GM19438 (cell line): ENCODE measurements at regions not wholly inside any gene's neighbourhood (a gene's known extent, or its start where the extent isn't known, plus 50 kb on each side); places are given as distances from the start of the nearest gene placed in this dataset.
"Not testable (repeated sequence)": the region's sequence is repeated elsewhere in the genome, so short reads cannot be mapped to it uniquely, and the experiment has no call there.

Experiments used
- ATAC-seq: cut with Tn5 transposase; IDR thresholded peaks from one replicate; pipeline ENCODE4 v1.9.1; 2021; ENCODE audit warnings: low read depth; ENCODE audit not compliant: unreplicated experiment

- ATAC-seq, result no peak
Observed at GRCh38 chr1:25011943-25012638, 82.0 kb upstream of the RUNX3 start.

- ATAC-seq, result no peak
Observed at GRCh38 chr1:25011275-25011674, 81.2 kb upstream of the RUNX3 start.

- ATAC-seq, result no peak
Observed at GRCh38 chr1:25009671-25010262, 79.7 kb upstream of the RUNX3 start.

- ATAC-seq, result no peak
Observed at GRCh38 chr1:25008192-25008485, 78.1 kb upstream of the RUNX3 start.

- ATAC-seq, result not testable (repeated sequence)
Observed at GRCh38 chr1:25007390-25008191, 77.5 kb upstream of the RUNX3 start.

- ATAC-seq, result no peak
Observed at GRCh38 chr1:25006770-25007169, 76.7 kb upstream of the RUNX3 start.

GRCh38 chr1:25004355-25004754, 74.3 kb upstream of the RUNX3 start:
- no peak for ATAC-seq

GRCh38 chr1:25003457-25004190, 73.5 kb upstream of the RUNX3 start:
- no peak for ATAC-seq

GRCh38 chr1:25003000-25003399, 72.9 kb upstream of the RUNX3 start:
- no peak for ATAC-seq

GRCh38 chr1:25001125-25001915, 71.2 kb upstream of the RUNX3 start:
- ATAC-seq, result no peak

- no peak for ATAC-seq
Observed at GRCh38 chr1:24999906-25000305, 69.8 kb upstream of the RUNX3 start.

- ATAC-seq, result no peak
Observed at GRCh38 chr1:24999426-24999825, 69.3 kb upstream of the RUNX3 start.

- ATAC-seq, result no peak
Observed at GRCh38 chr1:24998563-24999245, 68.6 kb upstream of the RUNX3 start.

GRCh38 chr1:24996983-24997893, 67.2 kb upstream of the RUNX3 start:
- no peak for ATAC-seq

- ATAC-seq, result no peak
Observed at GRCh38 chr1:24996456-24996855, 66.4 kb upstream of the RUNX3 start.

GRCh38 chr1:24995661-24996060, 65.6 kb upstream of the RUNX3 start:
- ATAC-seq, result no peak

- ATAC-seq, result no peak
Observed at GRCh38 chr1:24995140-24995539, 65.1 kb upstream of the RUNX3 start.

GRCh38 chr1:24993871-24994580, 64.0 kb upstream of the RUNX3 start:
- ATAC-seq, result no peak
